ENCODE measurements at regions not wholly inside any gene's neighbourhood (a gene's known extent, or its start where the extent isn't known, plus 50 kb on each side); places are given as distances from the start of the nearest gene placed in this dataset.

- peak; percentile 55 for DNase-seq (ENCODE audit: extremely low spot score)
- no peak for TF ChIP-seq POLR2A (IDR thresholded peaks at IDR 0.05; ENCODE audit: low read depth)
- no peaks in the 10 kb centered on the region for H3K9me3 ChIP-seq
- intact Hi-C loops (cut with DNase I), result loop anchor here (10.0 kb wide), 1 partner anchor 539 kb away; no protein-coding TSS in a partner anchor
- no peaks in the 10 kb centered on the region for H3K27me3 ChIP-seq
- H3K27ac ChIP-seq (replicated peaks in 1 of 4), result peak overlapping the region in 2 of 4 donors; percentile 15 to 48
- H3K36me3 ChIP-seq, result no peaks in the 10 kb centered on the region
- no peak overlapping the region for H3K4me3 ChIP-seq
- 65% methylated on average over 5 of the region's 5 CpGs for WGBS
- H3K4me1 ChIP-seq, result peaks cover 12 to 64% (median 57%) of the 10 kb centered on the region in 4 donors
Observed at GRCh38 chr11:10375280-10375971, 70.6 kb downstream of the ADM start.

GRCh38 chr11:10376061-10376460 is 71.2 kb downstream of the ADM start:
- 85% methylated on average over 6 of the region's 6 CpGs for WGBS
- no peaks in the 10 kb centered on the region for H3K36me3 ChIP-seq
- intact Hi-C loops (cut with DNase I), result loop anchor here (10.0 kb wide), 1 partner anchor 539 kb away; no protein-coding TSS in a partner anchor
- H3K9me3 ChIP-seq, result no peaks in the 10 kb centered on the region
- peak overlapping the region in 2 of 4 donors; percentile 15 to 52 for H3K27ac ChIP-seq (replicated peaks in 1 of 4)
- TF ChIP-seq POLR2AphosphoS5 (IDR thresholded peaks at IDR 0.05), result no peak
- H3K4me3 ChIP-seq, result no peak overlapping the region
- H3K4me1 ChIP-seq, result peaks cover 12 to 71% (median 58%) of the 10 kb centered on the region in 4 donors
- H3K27me3 ChIP-seq, result no peaks in the 10 kb centered on the region
- peak; percentile 50 for DNase-seq (ENCODE audit: extremely low spot score)

- H3K4me1 ChIP-seq, result peaks cover 12 to 79% (median 58%) of the 10 kb centered on the region in 4 donors
- TF ChIP-seq CTCF (IDR thresholded peaks at IDR 0.05), result no peak
- H3K36me3 ChIP-seq, result no peaks in the 10 kb centered on the region
- peak overlapping the region in 1 of 4 donors; percentile 0 for H3K27ac ChIP-seq (replicated peaks in 1 of 4)
- intact Hi-C loops (cut with DNase I), result loop anchor here (10.0 kb wide), 1 partner anchor 538 kb away; no protein-coding TSS in a partner anchor
- DNase-seq (ENCODE audit: extremely low spot score), result no peak
- H3K27me3 ChIP-seq, result no peaks in the 10 kb centered on the region
- H3K9me3 ChIP-seq, result no peaks in the 10 kb centered on the region
- H3K4me3 ChIP-seq, result no peak overlapping the region
Observed at GRCh38 chr11:10377183-10377582, 72.3 kb downstream of the ADM start.

- no peaks in the 10 kb centered on the region for H3K27me3 ChIP-seq
- no peaks in the 10 kb centered on the region for H3K9me3 ChIP-seq
- TF ChIP-seq CTCF (IDR thresholded peaks at IDR 0.05) (no peak), EP300 (IDR thresholded peaks at IDR 0.05) (no peak), POLR2A (IDR thresholded peaks at IDR 0.05; ENCODE audit: low read depth) (no peak), POLR2AphosphoS5 (IDR thresholded peaks at IDR 0.05) (no peak)
- WGBS, result 94% methylated on average over 4 of the region's 4 CpGs
- no peaks in the 10 kb centered on the region for H3K36me3 ChIP-seq
- H3K27ac ChIP-seq (replicated peaks in 1 of 4), result peak overlapping the region; percentile 25 to 65 (median 30)
- H3K4me3 ChIP-seq, result no peak overlapping the region
- DNase-seq (ENCODE audit: extremely low spot score), result peak; percentile 64
- H3K4me1 ChIP-seq, result peaks cover 12 to 74% (median 55%) of the 10 kb centered on the region in 4 donors
- intact Hi-C loops (cut with DNase I), result loop anchor here (10.0 kb wide), 1 partner anchor 536 kb away; no protein-coding TSS in a partner anchor
Observed at GRCh38 chr11:10378362-10378761, 73.5 kb downstream of the ADM start.

- H3K36me3 ChIP-seq, result no peaks in the 10 kb centered on the region
- H3K27me3 ChIP-seq, result no peaks in the 10 kb centered on the region
- TF ChIP-seq CTCF (IDR thresholded peaks at IDR 0.05), result no peak
- TF ChIP-seq POLR2A (IDR thresholded peaks at IDR 0.05; ENCODE audit: low read depth), result no peak
- no peak for TF ChIP-seq POLR2AphosphoS5 (IDR thresholded peaks at IDR 0.05)
- no peak for TF ChIP-seq EP300 (IDR thresholded peaks at IDR 0.05)
- intact Hi-C loops (cut with DNase I), result loop anchor here (10.0 kb wide), 1 partner anchor 536 kb away; no protein-coding TSS in a partner anchor
- 55% methylated on average over 1 of the region's 1 CpG for WGBS
- peak; percentile 68 for DNase-seq (ENCODE audit: extremely low spot score)
- H3K4me1 ChIP-seq, result peaks cover 12 to 67% (median 48%) of the 10 kb centered on the region in 4 donors
- H3K9me3 ChIP-seq, result no peaks in the 10 kb centered on the region
- peak overlapping the region; percentile 25 to 65 (median 30) for H3K27ac ChIP-seq (replicated peaks in 1 of 4)
- no peak overlapping the region for H3K4me3 ChIP-seq
Observed at GRCh38 chr11:10379022-10379421, 74.1 kb downstream of the ADM start.
